ENCODE measurements at regions not wholly inside any gene's neighbourhood (a gene's known extent, or its start where the extent isn't known, plus 50 kb on each side); places are given as distances from the start of the nearest gene placed in this dataset.

DNA sequence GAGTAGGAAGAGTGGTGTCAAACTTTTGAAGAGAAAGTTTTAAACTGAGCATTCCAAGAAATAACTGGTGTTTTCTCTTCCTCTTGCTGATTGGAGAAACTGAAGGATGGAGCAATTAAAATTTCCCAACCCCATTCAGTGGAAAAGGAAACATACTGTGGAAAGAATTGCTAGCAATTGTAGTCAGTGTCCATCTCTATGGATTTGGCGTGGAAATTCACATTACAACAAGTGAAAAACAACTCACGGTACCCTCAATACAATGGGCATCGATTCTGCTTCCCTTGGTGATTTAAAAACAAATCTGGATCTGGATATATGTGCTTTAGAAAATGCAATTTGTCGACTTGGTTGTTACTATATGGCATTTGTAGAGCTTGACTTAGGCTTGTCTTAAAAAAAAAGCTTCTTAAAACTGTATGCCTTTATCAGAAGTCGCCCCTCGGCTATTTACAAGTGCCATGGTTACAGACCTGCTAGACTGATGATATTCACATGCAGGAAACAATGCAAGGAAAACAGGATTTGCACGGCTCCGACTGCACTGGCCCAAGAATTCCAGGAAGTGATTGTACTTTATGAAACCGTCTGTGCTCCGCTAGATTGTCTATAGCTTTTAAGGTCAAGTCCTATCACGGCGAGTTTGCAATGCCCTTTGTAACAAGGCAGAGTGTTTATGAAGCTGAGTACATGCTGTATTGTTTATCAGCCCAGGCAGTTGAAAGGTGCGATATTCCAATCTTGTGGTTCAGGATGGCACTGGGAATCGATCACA lies 131.7 kb upstream of the PHACTR1 start:
- H3K27ac Mint-ChIP-seq (ENCODE audit: unreplicated experiment): no peak overlapping the region
- peaks cover 10% of the 10 kb centered on the region for H3K4me1 Mint-ChIP-seq (ENCODE audit: low read depth, unreplicated experiment)
- no TSS peak for BruUV-seq (replicated peaks)
- no peaks in the 10 kb centered on the region for H3K9me3 Mint-ChIP-seq (ENCODE audit: low read depth, unreplicated experiment)
- DNase-seq: no peak
- no peaks in the 10 kb centered on the region for H3K36me3 Mint-ChIP-seq (ENCODE audit: insufficient read depth, unreplicated experiment)
- TF ChIP-seq, protein P1, sequence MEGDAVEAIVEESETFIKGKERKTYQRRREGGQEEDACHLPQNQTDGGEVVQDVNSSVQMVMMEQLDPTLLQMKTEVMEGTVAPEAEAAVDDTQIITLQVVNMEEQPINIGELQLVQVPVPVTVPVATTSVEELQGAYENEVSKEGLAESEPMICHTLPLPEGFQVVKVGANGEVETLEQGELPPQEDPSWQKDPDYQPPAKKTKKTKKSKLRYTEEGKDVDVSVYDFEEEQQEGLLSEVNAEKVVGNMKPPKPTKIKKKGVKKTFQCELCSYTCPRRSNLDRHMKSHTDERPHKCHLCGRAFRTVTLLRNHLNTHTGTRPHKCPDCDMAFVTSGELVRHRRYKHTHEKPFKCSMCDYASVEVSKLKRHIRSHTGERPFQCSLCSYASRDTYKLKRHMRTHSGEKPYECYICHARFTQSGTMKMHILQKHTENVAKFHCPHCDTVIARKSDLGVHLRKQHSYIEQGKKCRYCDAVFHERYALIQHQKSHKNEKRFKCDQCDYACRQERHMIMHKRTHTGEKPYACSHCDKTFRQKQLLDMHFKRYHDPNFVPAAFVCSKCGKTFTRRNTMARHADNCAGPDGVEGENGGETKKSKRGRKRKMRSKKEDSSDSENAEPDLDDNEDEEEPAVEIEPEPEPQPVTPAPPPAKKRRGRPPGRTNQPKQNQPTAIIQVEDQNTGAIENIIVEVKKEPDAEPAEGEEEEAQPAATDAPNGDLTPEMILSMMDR (IDR thresholded peaks at IDR 0.05; ENCODE audit: unreplicated experiment): no peak
- H3K4me3 Mint-ChIP-seq (ENCODE audit: low read depth, unreplicated experiment): no peak overlapping the region
- intact Hi-C loops (cut with micrococcal nuclease; ENCODE audit: unreplicated experiment): no loop called here
- no peaks in the 10 kb centered on the region for H3K27me3 Mint-ChIP-seq (ENCODE audit: unreplicated experiment)
- CTCF ChIA-PET: no interaction called here

DNA sequence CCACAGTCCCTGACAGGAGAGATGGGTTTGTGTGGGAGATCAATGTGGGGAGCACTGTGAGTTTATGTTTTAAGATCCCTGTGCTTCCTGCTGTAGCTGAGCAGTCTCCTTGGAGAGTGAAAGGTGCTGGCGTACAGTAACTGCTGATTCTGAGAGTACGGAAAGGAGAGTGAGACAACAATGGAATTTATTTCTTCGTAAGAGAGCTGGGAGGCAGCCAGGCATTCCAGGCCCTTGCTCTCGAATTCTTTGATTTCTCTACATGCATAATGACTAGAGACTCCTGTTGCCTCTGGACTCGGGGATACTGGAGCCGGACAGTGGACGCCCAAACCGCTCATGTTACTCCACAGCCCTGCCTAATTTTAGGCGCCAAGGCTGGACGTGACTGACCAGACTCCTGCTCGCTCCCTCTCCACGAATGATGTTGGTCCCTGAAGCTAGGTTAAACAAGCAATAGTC lies 131.0 kb upstream of the PHACTR1 start:
- TF ChIP-seq, protein P1 (IDR thresholded peaks at IDR 0.05; ENCODE audit: unreplicated experiment): no peak
- BruUV-seq (replicated peaks): no TSS peak
- no peak overlapping the region for H3K27ac Mint-ChIP-seq (ENCODE audit: unreplicated experiment)
- H3K27me3 Mint-ChIP-seq (ENCODE audit: unreplicated experiment): no peaks in the 10 kb centered on the region
- no peak for DNase-seq
- CTCF ChIA-PET: no interaction called here
- intact Hi-C loops (cut with micrococcal nuclease; ENCODE audit: unreplicated experiment): no loop called here
- no peak overlapping the region for H3K4me3 Mint-ChIP-seq (ENCODE audit: low read depth, unreplicated experiment)
- H3K9me3 Mint-ChIP-seq (ENCODE audit: low read depth, unreplicated experiment): no peaks in the 10 kb centered on the region
- no peaks in the 10 kb centered on the region for H3K36me3 Mint-ChIP-seq (ENCODE audit: insufficient read depth, unreplicated experiment)
- H3K4me1 Mint-ChIP-seq (ENCODE audit: low read depth, unreplicated experiment): peaks cover 10% of the 10 kb centered on the region

DNA sequence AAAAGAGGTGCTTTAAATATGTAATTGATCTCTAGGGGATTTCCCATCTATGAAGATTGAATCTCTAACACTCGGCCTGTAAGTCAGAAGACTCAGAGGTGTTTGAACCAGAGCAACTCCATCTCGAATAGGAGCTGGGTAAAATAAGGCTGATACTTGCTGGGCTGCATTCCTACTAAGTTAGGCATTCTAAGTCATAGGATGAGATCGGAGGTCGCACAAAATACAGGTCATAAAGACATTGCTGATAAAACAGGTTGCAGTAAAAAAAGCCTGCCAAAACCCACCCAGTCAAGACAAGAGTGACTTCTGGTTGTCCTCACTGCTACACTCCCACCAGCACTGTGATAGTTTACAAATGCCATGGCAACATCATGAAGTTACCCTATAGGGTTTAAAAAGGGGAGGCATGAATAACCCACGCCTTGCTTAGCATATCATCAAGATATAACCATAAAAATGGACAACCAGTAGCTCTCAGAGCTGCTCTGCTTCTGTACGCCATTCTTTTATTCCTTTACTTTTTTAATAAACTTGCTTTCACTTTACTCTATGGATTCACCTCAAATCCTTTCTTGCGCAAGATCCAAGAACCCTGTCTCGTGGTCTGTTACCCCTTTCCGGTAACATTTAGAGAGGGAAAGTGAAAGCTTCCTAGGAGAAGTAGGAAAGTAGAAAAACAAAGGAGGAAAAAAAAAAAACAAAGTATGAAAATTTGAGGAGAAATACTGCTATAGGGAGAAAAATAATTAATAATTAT lies 129.7 kb upstream of the PHACTR1 start:
- Mint-ChIP-seq H3K36me3 (ENCODE audit: insufficient read depth, unreplicated experiment) (no peaks in the 10 kb centered on the region), H3K9me3 (ENCODE audit: low read depth, unreplicated experiment) (no peaks in the 10 kb centered on the region), H3K4me3 (ENCODE audit: low read depth, unreplicated experiment) (no peak overlapping the region), H3K27me3 (ENCODE audit: unreplicated experiment) (no peaks in the 10 kb centered on the region), H3K27ac (ENCODE audit: unreplicated experiment) (peak overlapping the region; percentile 68), H3K4me1 (ENCODE audit: low read depth, unreplicated experiment) (peaks cover 10% of the 10 kb centered on the region)
- CTCF ChIA-PET: interaction anchor here (0.8 kb wide), 1 partner anchor 793 kb away, joined by 4 read pairs; no protein-coding TSS in a partner anchor
- no TSS peak for BruUV-seq (replicated peaks)
- TF ChIP-seq, protein P1 (IDR thresholded peaks at IDR 0.05; ENCODE audit: unreplicated experiment): no peak
- DNase-seq: no peak
- intact Hi-C loops (cut with micrococcal nuclease; ENCODE audit: unreplicated experiment): no loop called here

DNA sequence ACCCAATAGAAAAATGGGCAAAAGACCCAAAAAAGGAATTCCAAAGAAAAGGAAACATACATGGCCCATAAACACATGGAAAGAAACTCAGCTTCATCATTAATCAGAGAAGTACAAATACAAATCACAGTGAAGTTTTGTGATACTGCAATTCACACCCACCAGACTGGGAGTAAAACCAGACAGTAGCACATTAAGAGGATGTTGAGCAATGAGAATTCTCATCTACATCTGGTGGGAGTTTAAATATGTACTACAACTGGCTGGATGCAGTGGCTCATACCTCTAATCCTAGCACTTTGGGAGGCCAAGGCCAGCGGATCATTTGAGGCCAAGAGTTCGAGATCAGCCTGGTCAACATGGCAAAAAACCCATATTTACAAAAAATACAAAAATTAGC lies 125.7 kb upstream of the PHACTR1 start:
- Mint-ChIP-seq H3K4me3 (ENCODE audit: low read depth, unreplicated experiment) (no peak overlapping the region), H3K27ac (ENCODE audit: unreplicated experiment) (no peak overlapping the region), H3K4me1 (ENCODE audit: low read depth, unreplicated experiment) (peaks cover 10% of the 10 kb centered on the region), H3K9me3 (ENCODE audit: low read depth, unreplicated experiment) (no peaks in the 10 kb centered on the region), H3K36me3 (ENCODE audit: insufficient read depth, unreplicated experiment) (no peaks in the 10 kb centered on the region), H3K27me3 (ENCODE audit: unreplicated experiment) (no peaks in the 10 kb centered on the region)
- TF ChIP-seq, protein P1 (IDR thresholded peaks at IDR 0.05; ENCODE audit: unreplicated experiment): no peak
- no TSS peak for BruUV-seq (replicated peaks)
- DNase-seq: no peak
- intact Hi-C loops (cut with micrococcal nuclease; ENCODE audit: unreplicated experiment): loop anchor here (5.0 kb wide), 1 partner anchor 89 kb away; no protein-coding TSS in a partner anchor
- CTCF ChIA-PET: no interaction called here

Measured in Calu3 (cell line).